SHP77 (cell line): ENCODE measurements at regions not wholly inside any gene's neighbourhood (a gene's known extent, or its start where the extent isn't known, plus 50 kb on each side); places are given as distances from the start of the nearest gene placed in this dataset.

ENCODE experiments used
- DNase-seq, 2 experiments: peaks; one replicate each; lab custom pipeline; 2025; lab: John Stamatoyannopoulos, UW

- no peak for DNase-seq
Measured at GRCh38 chr13:90402613-90403012, 944.9 kb upstream of the MIR17HG start.

GRCh38 chr13:90403330-90404082 lies 944.0 kb upstream of the MIR17HG start:
- no peak for DNase-seq

- no peak for DNase-seq
Measured at GRCh38 chr13:90405301-90405700, 942.2 kb upstream of the MIR17HG start.

- DNase-seq = no peak
Measured at GRCh38 chr13:90412980-90413379, 934.5 kb upstream of the MIR17HG start.

GRCh38 chr13:90413548-90413947 lies 933.9 kb upstream of the MIR17HG start:
- no peak for DNase-seq

GRCh38 chr13:90414691-90415596 lies 932.5 kb upstream of the MIR17HG start:
- DNase-seq = peak in 1 of 2 experiments; percentile 39

GRCh38 chr13:90415902-90416301 lies 931.6 kb upstream of the MIR17HG start:
- DNase-seq = no peak

- no peak for DNase-seq
Measured at GRCh38 chr13:90416519-90416918, 931.0 kb upstream of the MIR17HG start.

- DNase-seq = no peak
Measured at GRCh38 chr13:90416938-90417337, 930.5 kb upstream of the MIR17HG start.

- DNase-seq = no peak
Measured at GRCh38 chr13:90420683-90421082, 926.8 kb upstream of the MIR17HG start.

- no peak for DNase-seq
Measured at GRCh38 chr13:90427322-90428272, 919.9 kb upstream of the MIR17HG start.

GRCh38 chr13:90428522-90429210 lies 918.8 kb upstream of the MIR17HG start:
- no peak for DNase-seq

- DNase-seq = no peak
Measured at GRCh38 chr13:90430127-90430526, 917.4 kb upstream of the MIR17HG start.

- DNase-seq = no peak
Measured at GRCh38 chr13:90436697-90437096, 910.8 kb upstream of the MIR17HG start.

GRCh38 chr13:90438576-90438975 lies 908.9 kb upstream of the MIR17HG start:
- no peak for DNase-seq

GRCh38 chr13:90443268-90443667 lies 904.2 kb upstream of the MIR17HG start:
- DNase-seq = no peak

GRCh38 chr13:90444232-90444631 lies 903.3 kb upstream of the MIR17HG start:
- DNase-seq = no peak

GRCh38 chr13:90445179-90445578 lies 902.3 kb upstream of the MIR17HG start:
- DNase-seq = no peak

- no peak for DNase-seq
Measured at GRCh38 chr13:90447034-90447733, 900.3 kb upstream of the MIR17HG start.

- DNase-seq = no peak
Measured at GRCh38 chr13:90447734-90448101, 899.8 kb upstream of the MIR17HG start.
